NCI-H524 (cell line): ENCODE measurements at regions not wholly inside any gene's neighbourhood (a gene's known extent, or its start where the extent isn't known, plus 50 kb on each side); places are given as distances from the start of the nearest gene placed in this dataset.
"Not testable (repeated sequence)": the region's sequence is repeated elsewhere in the genome, so short reads cannot be mapped to it uniquely, and the experiment has no call there.

Experiments used
- DNase-seq, 2 experiments: peaks; one replicate each; lab custom pipeline; 2025; lab: John Stamatoyannopoulos, UW

- DNase-seq: no peak
These were observed 335.7 kb upstream of the PIK3R1 start for GRCh38 chr5:67879620-67880510.

DNA sequence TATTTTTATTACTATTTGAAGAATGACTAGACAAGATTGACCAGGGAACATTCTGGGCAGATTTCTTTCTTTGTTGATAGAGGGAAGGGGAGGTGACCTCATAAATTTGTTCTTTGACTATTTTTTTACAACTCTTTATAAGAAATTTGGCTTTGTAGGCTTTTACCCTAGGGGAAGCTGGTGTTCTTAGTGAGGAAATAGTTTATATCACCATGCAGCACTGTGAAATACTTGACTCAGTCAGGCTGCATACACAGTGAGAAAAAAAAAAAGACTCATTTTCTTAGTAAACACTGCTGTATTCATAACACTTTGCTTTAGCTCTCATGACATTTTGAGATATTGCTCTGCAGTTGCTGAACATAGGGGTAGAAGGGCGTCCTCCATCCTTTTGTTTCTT is 336.6 kb upstream of the PIK3R1 start:
- no peak for DNase-seq

GRCh38 chr5:67876371-67876770 is 339.2 kb upstream of the PIK3R1 start:
- DNase-seq: no peak

GRCh38 chr5:67875601-67876000 is 340.0 kb upstream of the PIK3R1 start:
- DNase-seq: no peak

GRCh38 chr5:67873935-67874334 is 341.6 kb upstream of the PIK3R1 start:
- DNase-seq: no peak

- peak in 1 of 2 experiments; percentile 2 for DNase-seq
These were observed 344.9 kb upstream of the PIK3R1 start for GRCh38 chr5:67870662-67871061.

- not testable (repeated sequence) for DNase-seq
These were observed 351.2 kb upstream of the PIK3R1 start for GRCh38 chr5:67864335-67864734.

GRCh38 chr5:67858471-67859031 is 357.0 kb upstream of the PIK3R1 start:
- no peak for DNase-seq

DNA sequence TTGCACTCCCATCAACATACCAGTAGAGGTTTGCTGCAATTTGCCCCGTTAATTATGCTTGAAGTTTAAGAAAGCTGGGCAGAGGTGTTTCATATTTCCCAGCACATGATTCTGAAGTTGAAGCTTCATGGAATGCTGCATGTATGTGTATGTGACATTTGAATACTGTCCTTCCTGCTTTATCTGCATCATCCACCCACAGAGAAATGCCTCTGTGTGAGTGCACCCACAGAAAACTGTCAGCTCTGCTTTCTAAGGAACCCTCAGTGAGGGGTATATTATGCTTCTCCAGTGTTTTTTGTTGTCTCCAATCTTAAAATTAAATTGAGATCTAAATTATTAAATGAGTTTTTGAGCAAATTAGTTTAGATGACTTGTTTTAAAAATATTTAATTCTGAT is 358.1 kb upstream of the PIK3R1 start:
- DNase-seq: no peak

DNA sequence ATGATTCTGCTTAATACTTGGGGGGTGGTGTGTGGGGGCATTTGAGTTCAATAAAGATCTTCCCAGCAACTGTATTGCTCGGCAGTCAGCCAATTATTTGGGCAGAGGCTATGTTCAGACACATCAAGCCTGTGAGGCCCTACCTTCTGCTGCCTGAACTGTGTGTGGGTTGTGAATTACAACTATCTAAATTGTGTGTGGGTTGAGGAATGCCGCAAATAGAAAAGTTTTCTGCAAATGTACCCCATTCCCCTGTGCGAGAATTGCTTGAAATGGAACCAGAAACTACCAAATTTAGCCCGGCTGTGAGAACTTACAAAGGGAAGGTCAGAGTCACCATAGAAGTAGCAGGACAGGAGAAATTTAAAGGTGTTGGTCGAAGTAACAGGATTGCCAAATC is 360.0 kb upstream of the PIK3R1 start:
- DNase-seq: no peak

DNA sequence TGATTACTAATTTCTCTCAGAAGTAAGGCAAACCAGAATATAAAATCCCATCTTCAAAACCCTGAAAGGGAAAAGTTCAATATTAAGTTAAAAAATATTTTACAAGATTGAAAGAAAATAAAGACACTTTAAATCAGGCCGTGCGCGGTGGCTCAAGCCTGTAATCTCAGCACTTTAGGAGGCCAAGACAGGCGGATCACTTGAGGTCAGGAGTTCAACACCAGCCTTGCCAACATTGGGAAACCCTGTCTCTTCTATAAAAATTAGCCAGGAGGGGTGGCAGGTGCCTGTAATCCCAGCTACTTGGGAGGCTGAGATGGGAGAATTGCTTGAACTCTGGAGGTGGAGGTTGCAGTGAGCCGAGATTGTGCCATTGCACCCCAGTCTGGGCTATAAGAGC is 364.6 kb upstream of the PIK3R1 start:
- DNase-seq: not testable (repeated sequence)

DNA sequence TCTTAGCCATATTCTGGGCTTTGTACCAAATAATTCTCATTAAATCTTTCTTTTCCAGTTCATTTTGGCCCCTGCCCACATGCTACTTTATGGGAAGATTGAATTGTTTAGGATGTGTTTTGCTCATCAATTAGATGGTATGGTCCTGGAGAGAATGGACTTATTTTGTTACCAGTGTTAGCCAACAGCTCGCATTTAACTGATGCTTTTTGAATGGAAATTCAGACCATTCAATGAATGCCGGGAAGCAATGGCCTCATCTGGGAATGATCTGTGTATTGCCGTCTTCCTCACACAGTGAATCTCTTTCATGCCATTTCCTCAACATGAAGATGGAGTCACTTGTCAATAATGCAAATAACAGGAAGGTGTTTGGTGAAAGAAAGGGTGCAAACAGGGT is 370.6 kb upstream of the PIK3R1 start:
- no peak for DNase-seq

DNA sequence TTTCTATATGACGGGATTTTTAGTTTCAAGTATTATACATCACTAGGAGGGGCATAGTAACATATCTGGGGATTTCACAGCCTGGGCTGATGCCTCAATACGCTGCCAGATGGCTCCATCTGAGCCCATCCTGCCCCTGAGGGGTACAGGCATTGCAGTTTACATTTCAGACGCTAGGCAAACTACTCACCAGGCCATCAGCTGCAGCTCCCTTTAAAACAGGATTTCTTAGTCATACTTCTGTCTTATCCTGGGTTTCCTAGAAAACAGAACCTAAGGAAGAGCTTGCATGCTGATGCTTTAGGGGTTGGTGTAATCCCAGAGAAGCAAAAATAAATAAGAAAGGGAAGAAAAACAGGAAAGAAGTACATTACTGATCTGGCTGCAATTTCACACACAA is 372.8 kb upstream of the PIK3R1 start:
- DNase-seq: peak; percentile 44 to 74

DNA sequence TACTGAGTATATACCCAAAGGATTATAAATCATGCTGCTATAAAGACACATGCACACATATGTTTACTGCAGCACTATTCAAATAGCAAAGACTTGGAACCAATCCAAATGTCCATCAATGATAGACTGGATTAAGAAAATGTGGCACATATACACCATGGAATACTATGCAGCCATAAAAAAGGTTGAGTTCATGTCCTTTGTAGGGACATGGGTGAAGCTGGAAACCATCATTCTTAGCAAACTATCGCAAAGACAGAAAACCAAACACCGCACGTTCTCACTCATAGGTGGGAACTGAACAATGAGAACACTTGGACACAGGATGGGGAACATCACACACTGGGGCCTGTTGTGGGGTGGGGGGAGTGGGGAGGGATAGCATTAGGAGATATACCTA is 378.3 kb upstream of the PIK3R1 start:
- not testable (repeated sequence) for DNase-seq

GRCh38 chr5:67836496-67836895 is 379.1 kb upstream of the PIK3R1 start:
- not testable (repeated sequence) for DNase-seq

DNA sequence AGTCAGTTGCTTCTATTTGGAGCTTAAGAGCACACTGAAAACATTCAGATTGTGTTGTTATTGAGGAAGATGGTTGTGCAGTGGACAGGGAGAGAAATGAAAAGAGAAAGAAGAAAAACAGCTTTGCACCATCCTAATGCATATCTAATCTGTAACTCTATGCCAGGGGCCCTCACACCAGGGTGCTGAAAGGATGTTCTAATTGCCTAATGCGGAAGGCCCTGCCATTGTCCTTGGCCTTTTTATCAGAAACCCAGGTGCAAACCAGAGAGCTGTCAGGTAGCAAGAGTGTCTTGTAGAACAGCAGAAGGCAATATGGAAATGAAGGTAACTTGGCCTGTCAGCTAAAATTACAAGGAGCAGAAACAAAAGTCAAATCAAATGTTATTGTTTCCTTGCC is 384.5 kb upstream of the PIK3R1 start:
- DNase-seq: no peak

DNA sequence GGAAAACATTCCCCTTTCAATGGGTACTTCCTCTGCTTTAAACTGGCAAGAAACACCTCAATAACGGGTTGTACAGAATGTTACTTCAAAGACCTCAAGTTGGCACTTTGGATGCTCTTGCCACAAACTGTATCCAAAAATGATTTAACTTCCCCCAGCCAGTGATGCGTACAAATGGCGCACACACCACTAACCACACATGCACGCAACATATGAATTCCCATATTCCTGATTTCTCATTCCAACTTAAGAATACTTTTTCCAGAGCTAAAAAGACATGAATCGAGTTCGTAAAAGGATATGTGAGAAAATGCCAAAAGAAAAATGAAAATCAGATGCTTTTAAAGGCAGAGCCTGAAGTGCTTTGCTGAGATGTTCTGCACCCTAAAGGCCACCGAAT is 388.0 kb upstream of the PIK3R1 start:
- DNase-seq: no peak

- no peak for DNase-seq
These were observed 390.7 kb upstream of the PIK3R1 start for GRCh38 chr5:67824852-67825251.

- no peak for DNase-seq
These were observed 397.9 kb upstream of the PIK3R1 start for GRCh38 chr5:67817652-67818051.

GRCh38 chr5:67816456-67816855 is 399.1 kb upstream of the PIK3R1 start:
- DNase-seq: no peak

GRCh38 chr5:67815455-67816391 is 399.8 kb upstream of the PIK3R1 start:
- no peak for DNase-seq

GRCh38 chr5:67814569-67815311 is 400.8 kb upstream of the PIK3R1 start:
- DNase-seq: no peak
